BLaER1 treated with 17β-estradiol and CSF1 and Interleukin-3, amounts not matched to agents 10 nM and 100 nM (cell line): ENCODE measurements at regions not wholly inside any gene's neighbourhood (a gene's known extent, or its start where the extent isn't known, plus 50 kb on each side); places are given as distances from the start of the nearest gene placed in this dataset.

Experiments
- H3K27ac ChIP-seq, 11 experiments: shearing (Covaris generic); formaldehyde crosslinking; 2 replicates each; pipeline ENCODE4 v1.8.1; 2022
- H3K27me3 ChIP-seq, 11 experiments: shearing (Covaris generic); formaldehyde crosslinking; 2 replicates each; pipeline ENCODE4 v1.8.1; 2022
- H3K36me3 ChIP-seq, 11 experiments: shearing (Covaris generic); formaldehyde crosslinking; 2 replicates each; pipeline ENCODE4 v1.8.1; 2022
- H3K4me1 ChIP-seq, 10 experiments: shearing (Covaris generic); formaldehyde crosslinking; 2 replicates each; pipeline ENCODE4 v1.8.1; 2022
- H3K4me2 ChIP-seq, 11 experiments: shearing (Covaris generic); formaldehyde crosslinking; 2 replicates each; pipeline ENCODE4 v1.8.1; 2022
- H3K4me3 ChIP-seq, 10 experiments: shearing (Covaris generic); formaldehyde crosslinking; 2 replicates each; pipeline ENCODE4 v1.8.1; 2022
- H3K9ac ChIP-seq, 11 experiments: shearing (Covaris generic); formaldehyde crosslinking; 2 replicates each; pipeline ENCODE4 v1.8.1; 2022
- H3K9me3 ChIP-seq, 11 experiments: shearing (Covaris generic); formaldehyde crosslinking; replicated peaks in 1 of 11; 2 replicates each; pipeline ENCODE4 v1.8.1; 2022
- H4K20me1 ChIP-seq, 11 experiments: shearing (Covaris generic); formaldehyde crosslinking; 2 replicates each; pipeline ENCODE4 v1.8.1; 2022
- Cebpa-rat ChIP-seq, 11 experiments: shearing (Covaris generic); IDR thresholded peaks; 2 replicates each; pipeline ENCODE4 v1.8.1; 2022

DNA sequence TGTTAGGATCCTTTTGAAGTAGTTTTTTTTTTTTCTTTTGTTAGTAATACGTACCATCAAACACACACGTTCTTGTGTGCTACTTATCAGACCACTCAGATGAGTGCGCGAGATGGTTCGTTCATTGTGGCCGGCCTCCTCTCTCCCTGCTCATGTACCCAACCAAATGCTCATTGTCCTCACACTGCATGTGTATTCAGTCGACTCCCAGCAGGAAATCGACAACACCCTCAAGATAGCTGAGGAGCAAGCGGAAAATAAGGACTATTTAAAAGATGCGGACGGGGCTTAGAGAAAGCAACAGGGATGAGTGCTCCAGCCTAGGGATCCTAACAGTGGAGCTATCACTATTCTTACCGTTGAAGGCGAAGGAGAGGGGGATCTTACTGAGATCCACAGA, 72.9 kb upstream of the GUCY1A1 start:
- peak overlapping the region in 5 of 11 experiments; percentile 44 to 68 (median 60); a peak in 3 of 22 replicates for H3K4me2 ChIP-seq
- peaks cover 9 to 24% (median 19%) of the 10 kb centered on the region in 10 experiments; a peak in 19 of 20 replicates for H3K4me1 ChIP-seq
- H3K9me3 ChIP-seq, result peaks cover 0 to 9% (median under 1%) of the 10 kb centered on the region in 11 experiments; a peak in 6 of 22 replicates
- peak overlapping the region in 5 of 11 experiments; percentile 9 to 61 (median 44); a peak in 6 of 22 replicates for H3K27ac ChIP-seq
- no peak overlapping the region for H3K4me3 ChIP-seq
- no peak for TF ChIP-seq Cebpa-rat (IDR thresholded peaks at IDR 0.05)
- H3K27me3 ChIP-seq, result no peaks in the 10 kb centered on the region
- no peaks in the 10 kb centered on the region for H4K20me1 ChIP-seq
- H3K36me3 ChIP-seq, result no peaks in the 10 kb centered on the region
- H3K9ac ChIP-seq, result no peak overlapping the region

DNA sequence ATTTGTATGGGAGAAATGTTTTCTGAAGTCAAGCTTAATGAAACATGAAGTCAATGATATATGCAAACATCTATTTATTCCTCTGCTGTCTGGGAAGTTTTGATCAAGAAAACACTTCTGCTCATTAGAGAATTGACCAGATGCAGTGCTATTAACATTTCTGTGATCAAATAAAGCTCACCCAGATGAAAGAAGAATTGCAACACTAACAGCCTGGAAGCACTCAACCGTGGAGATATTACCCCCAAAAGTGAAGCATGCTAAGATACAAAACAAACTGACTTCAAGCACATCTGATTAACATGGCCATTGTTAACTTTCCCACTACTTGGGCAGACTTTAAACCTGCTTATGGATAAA, 73.7 kb upstream of the GUCY1A1 start:
- Histone ChIP-seq H3K4me3 (no peak overlapping the region), H3K36me3 (no peaks in the 10 kb centered on the region), H3K27ac (peak overlapping the region in 8 of 11 experiments; percentile 17 to 69 (median 50); a peak in 12 of 22 replicates), H3K4me2 (peak overlapping the region; percentile 15 to 68 (median 51); a peak in 20 of 22 replicates), H3K9ac (no peak overlapping the region), H3K9me3 (peaks cover 0 to 14% (median 9%) of the 10 kb centered on the region in 11 experiments; a peak in 12 of 22 replicates), H3K27me3 (no peaks in the 10 kb centered on the region), H3K4me1 (peaks cover 9 to 31% (median 22%) of the 10 kb centered on the region in 10 experiments; a peak in 19 of 20 replicates), H4K20me1 (no peaks in the 10 kb centered on the region)
- TF ChIP-seq Cebpa-rat (IDR thresholded peaks at IDR 0.05), result peak in 1 of 11 experiments; percentile 37; a peak in 1 of 22 replicates

DNA sequence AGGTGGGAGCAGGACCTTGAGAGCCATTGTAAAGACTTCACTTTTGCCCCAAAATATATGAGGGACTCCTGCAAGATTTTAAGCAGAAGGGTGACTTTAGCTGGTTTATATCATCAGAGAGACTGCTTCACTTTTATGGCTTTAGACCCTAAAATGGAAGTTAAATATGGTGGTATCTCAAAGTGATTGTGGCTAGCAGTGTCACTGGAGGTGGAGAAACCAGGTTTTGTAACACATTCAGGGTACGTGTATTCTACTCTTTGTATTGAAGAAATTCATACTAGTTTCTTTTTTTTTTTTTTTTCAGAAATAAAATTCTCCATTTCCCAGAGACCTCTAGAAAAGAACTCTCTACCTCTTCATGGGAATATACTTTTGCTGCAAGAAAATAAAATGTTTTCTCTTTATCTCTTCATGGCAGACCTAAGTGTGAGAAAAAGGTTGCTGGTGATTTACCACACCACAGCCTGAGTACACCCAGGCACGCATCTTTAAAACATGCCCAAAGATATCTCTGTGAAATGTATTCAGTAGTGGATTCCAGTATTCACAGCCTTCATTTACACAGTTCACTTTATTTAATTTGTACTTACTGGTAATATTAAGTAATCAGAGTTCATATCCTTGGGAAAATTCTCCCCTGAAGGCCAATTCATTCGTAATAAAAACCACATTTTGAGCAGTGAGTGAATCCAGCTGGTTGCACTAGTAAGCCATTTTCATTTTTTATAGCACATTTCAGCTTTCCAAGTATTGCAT, 74.3 kb upstream of the GUCY1A1 start:
- Histone ChIP-seq H3K4me1 (peaks cover 9 to 36% (median 26%) of the 10 kb centered on the region in 10 experiments; a peak in 19 of 20 replicates), H3K9ac (no peak overlapping the region), H3K4me2 (peak overlapping the region; percentile 15 to 68 (median 51); a peak in 20 of 22 replicates), H3K27ac (peak overlapping the region in 8 of 11 experiments; percentile 17 to 69 (median 50); a peak in 12 of 22 replicates), H3K9me3 (peaks cover 0 to 17% (median 12%) of the 10 kb centered on the region in 11 experiments; a peak in 12 of 22 replicates), H4K20me1 (no peaks in the 10 kb centered on the region), H3K4me3 (no peak overlapping the region), H3K36me3 (no peaks in the 10 kb centered on the region), H3K27me3 (no peaks in the 10 kb centered on the region)
- TF ChIP-seq Cebpa-rat (IDR thresholded peaks at IDR 0.05), result no peak

DNA sequence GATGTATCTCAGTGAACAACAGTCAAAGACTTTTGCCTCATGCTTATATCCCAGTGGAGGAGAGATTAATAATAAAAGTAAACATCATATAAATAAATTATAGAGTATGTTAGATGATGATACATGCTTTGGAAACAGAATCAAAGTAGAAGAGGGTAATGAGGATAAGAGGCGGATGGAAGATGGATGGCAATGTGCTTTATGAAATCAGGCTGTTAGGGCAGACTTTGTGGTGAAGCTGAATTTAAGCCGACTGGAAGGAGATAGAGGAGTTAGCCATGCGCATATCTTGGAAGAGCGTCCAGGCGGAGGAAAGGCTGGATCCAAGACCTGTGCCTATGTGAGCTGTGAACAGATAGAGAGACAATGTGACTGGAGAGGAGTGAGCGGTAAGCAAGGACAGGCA, 74.9 kb upstream of the GUCY1A1 start:
- H3K4me1 ChIP-seq, result peaks cover 9 to 42% (median 30%) of the 10 kb centered on the region in 10 experiments; a peak in 19 of 20 replicates
- TF ChIP-seq Cebpa-rat (IDR thresholded peaks at IDR 0.05), result no peak
- no peaks in the 10 kb centered on the region for H4K20me1 ChIP-seq
- no peaks in the 10 kb centered on the region for H3K36me3 ChIP-seq
- H3K27me3 ChIP-seq, result no peaks in the 10 kb centered on the region
- peak overlapping the region in 9 of 11 experiments; percentile 41 to 68 (median 48); a peak in 11 of 22 replicates for H3K4me2 ChIP-seq
- no peak overlapping the region for H3K9ac ChIP-seq
- H3K9me3 ChIP-seq, result peaks cover 0 to 18% (median 12%) of the 10 kb centered on the region in 11 experiments; a peak in 12 of 22 replicates
- H3K4me3 ChIP-seq, result no peak overlapping the region
- peak overlapping the region in 8 of 11 experiments; percentile 12 to 69 (median 50); a peak in 10 of 22 replicates for H3K27ac ChIP-seq

DNA sequence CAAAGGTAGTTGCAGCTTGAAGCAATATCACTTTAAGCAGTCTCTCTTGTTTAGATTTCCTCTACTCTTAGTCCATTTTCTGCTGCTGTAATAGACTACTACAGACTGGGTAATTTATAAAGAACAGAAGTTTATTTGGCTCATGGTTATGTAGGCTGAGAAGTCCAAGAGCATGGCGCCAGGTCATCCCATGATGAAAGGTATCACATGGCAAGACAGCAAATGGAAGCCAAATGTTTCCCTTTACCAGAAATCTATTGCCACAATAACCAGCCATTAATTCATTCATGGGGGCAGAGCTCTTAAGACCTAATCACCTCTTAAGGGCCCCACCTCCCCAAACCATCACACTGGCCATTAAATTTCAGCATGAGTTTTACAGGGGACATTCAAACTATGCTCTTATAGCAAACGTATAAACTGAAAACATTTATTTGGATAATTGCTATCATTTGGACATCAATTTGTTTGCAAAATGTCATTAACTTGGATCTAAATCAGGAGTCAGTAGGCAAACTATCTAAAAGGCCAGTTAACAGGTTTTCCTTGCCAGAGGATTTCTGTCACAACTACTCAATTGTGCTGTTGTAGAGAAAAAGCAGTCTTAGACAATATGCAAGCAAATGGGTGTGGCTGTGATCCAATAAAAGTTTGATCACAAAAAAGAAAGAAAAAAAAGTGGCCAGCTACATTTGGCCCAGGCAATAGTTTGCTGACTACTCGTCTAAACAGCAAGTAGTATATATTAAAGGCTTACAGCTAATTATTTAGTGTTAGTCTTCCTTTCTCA, 75.7 kb upstream of the GUCY1A1 start:
- Histone ChIP-seq H3K27me3 (no peaks in the 10 kb centered on the region), H3K27ac (no peak overlapping the region), H3K9ac (no peak overlapping the region), H3K4me2 (no peak overlapping the region), H4K20me1 (no peaks in the 10 kb centered on the region), H3K4me1 (peaks cover 9 to 42% (median 30%) of the 10 kb centered on the region in 10 experiments; a peak in 19 of 20 replicates), H3K9me3 (peaks cover 0 to 18% (median 12%) of the 10 kb centered on the region in 11 experiments; a peak in 12 of 22 replicates), H3K4me3 (no peak overlapping the region), H3K36me3 (no peaks in the 10 kb centered on the region)
- no peak for TF ChIP-seq Cebpa-rat (IDR thresholded peaks at IDR 0.05)

DNA sequence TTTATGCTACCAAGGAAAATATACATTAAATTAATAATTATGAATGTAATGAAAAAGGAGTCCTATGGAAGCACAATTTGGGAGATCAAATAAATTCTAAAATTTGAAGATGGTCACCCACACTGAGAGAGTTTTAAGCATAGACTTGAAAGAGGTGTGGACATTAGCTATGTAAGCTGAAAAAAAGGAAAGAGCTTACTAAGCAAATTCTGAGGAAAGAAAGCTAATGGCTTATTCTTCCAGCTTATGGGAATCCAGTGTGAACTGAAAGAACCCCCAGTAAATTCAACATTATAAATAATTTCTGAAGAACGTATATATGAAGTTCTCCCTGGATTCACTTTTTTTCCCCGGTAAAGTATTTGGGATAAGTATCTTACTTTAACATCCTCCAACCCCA, 78.2 kb upstream of the GUCY1A1 start:
- no peak overlapping the region for H3K9ac ChIP-seq
- H3K36me3 ChIP-seq, result no peaks in the 10 kb centered on the region
- no peak overlapping the region for H3K4me3 ChIP-seq
- no peaks in the 10 kb centered on the region for H4K20me1 ChIP-seq
- H3K4me2 ChIP-seq, result peak overlapping the region in 3 of 11 experiments; percentile 47 to 67 (median 51); a peak in 2 of 22 replicates
- peaks cover 0 to 18% (median 12%) of the 10 kb centered on the region in 11 experiments; a peak in 12 of 22 replicates for H3K9me3 ChIP-seq
- no peak for TF ChIP-seq Cebpa-rat (IDR thresholded peaks at IDR 0.05)
- peaks cover 10 to 36% (median 30%) of the 10 kb centered on the region in 10 experiments for H3K4me1 ChIP-seq
- H3K27me3 ChIP-seq, result no peaks in the 10 kb centered on the region
- H3K27ac ChIP-seq, result no peak overlapping the region

- TF ChIP-seq Cebpa-rat (IDR thresholded peaks at IDR 0.05), result no peak
- H3K36me3 ChIP-seq, result no peaks in the 10 kb centered on the region
- H3K27me3 ChIP-seq, result no peaks in the 10 kb centered on the region
- peak overlapping the region in 8 of 11 experiments; percentile 19 to 67 (median 48); a peak in 15 of 22 replicates for H3K4me2 ChIP-seq
- no peak overlapping the region for H3K9ac ChIP-seq
- no peak overlapping the region for H3K4me3 ChIP-seq
- H3K27ac ChIP-seq, result peak overlapping the region in 3 of 11 experiments; percentile 16 to 41 (median 20); a peak in 4 of 22 replicates
- H4K20me1 ChIP-seq, result no peaks in the 10 kb centered on the region
- H3K9me3 ChIP-seq, result peaks cover 0 to 18% (median 12%) of the 10 kb centered on the region in 11 experiments; a peak in 12 of 22 replicates
- H3K4me1 ChIP-seq, result peaks cover 13 to 33% (median 28%) of the 10 kb centered on the region in 10 experiments
These were observed 78.9 kb upstream of the GUCY1A1 start for GRCh38 chr4:155587766-155588165.

- H3K4me2 ChIP-seq, result peak overlapping the region in 6 of 11 experiments; percentile 17 to 52 (median 30); a peak in 7 of 22 replicates
- TF ChIP-seq Cebpa-rat (IDR thresholded peaks at IDR 0.05), result no peak
These were observed 83.6 kb upstream of the GUCY1A1 start for GRCh38 chr4:155582971-155583437.

More at GRCh38 chr4:155582971-155583437, 83.6 kb upstream of the GUCY1A1 start:
- H3K27ac ChIP-seq, result no peak overlapping the region
- no peaks in the 10 kb centered on the region for H3K27me3 ChIP-seq
- H3K9me3 ChIP-seq, result peaks cover 0 to 10% (median 4%) of the 10 kb centered on the region in 11 experiments; a peak in 10 of 22 replicates
- no peak overlapping the region for H3K4me3 ChIP-seq
- H4K20me1 ChIP-seq, result no peaks in the 10 kb centered on the region
- no peaks in the 10 kb centered on the region for H3K36me3 ChIP-seq
- no peak overlapping the region for H3K9ac ChIP-seq
- H3K4me1 ChIP-seq, result peaks cover 8 to 31% (median 25%) of the 10 kb centered on the region in 10 experiments
